Duodenal mucosa (tissue), 2 donors: ENCODE measurements at regions not wholly inside any gene's neighbourhood (a gene's known extent, or its start where the extent isn't known, plus 50 kb on each side); places are given as distances from the start of the nearest gene placed in this dataset.

Source experiments
- H3K27ac ChIP-seq: one replicate; pipeline ENCODE4 v1.7.0; 2013; ENCODE audit warnings: low read depth, low read length
- H3K27me3 ChIP-seq, 2 donors: one replicate each; pipeline ENCODE4 v1.7.0; 2013; ENCODE audit warnings: low read length in 2 of 2, control low read depth in 1 of 2; ENCODE audit not compliant: insufficient read depth in 2 of 2, control insufficient read depth in 1 of 2
- H3K36me3 ChIP-seq, 2 donors: one replicate each; pipeline ENCODE4 v1.7.0; 2013; ENCODE audit warnings: low read length in 2 of 2, control low read depth in 1 of 2; ENCODE audit not compliant: insufficient read depth in 2 of 2, control insufficient read depth in 1 of 2
- H3K4me1 ChIP-seq, 2 donors: one replicate each; pipeline ENCODE4 v1.7.0; 2013; ENCODE audit warnings: low read length in 2 of 2, control low read depth in 1 of 2; ENCODE audit not compliant: insufficient read depth in 2 of 2, control insufficient read depth in 1 of 2
- H3K4me3 ChIP-seq, 2 donors: one replicate each; pipeline ENCODE4 v1.7.0; 2013; ENCODE audit warnings: low read length in 2 of 2, low read depth in 1 of 2
- H3K9ac ChIP-seq, 2 donors: one replicate each; pipeline ENCODE4 v1.7.0; 2013; ENCODE audit warnings: low read length in 2 of 2, low read depth in 1 of 2
- H3K9me3 ChIP-seq, 2 donors: one replicate each; pipeline ENCODE4 v1.7.0; 2013; ENCODE audit warnings: low read length in 2 of 2, control low read depth in 1 of 2; ENCODE audit not compliant: control insufficient read depth in 1 of 2

GRCh38 chr15:70502529-70502928 lies 260.8 kb downstream of the UACA start:
- Histone ChIP-seq H3K9me3 (no peaks in the 10 kb centered on the region), H3K36me3 (no peaks in the 10 kb centered on the region), H3K9ac (no peak overlapping the region), H3K4me3 (no peak overlapping the region), H3K27ac (no peak overlapping the region), H3K4me1 (peaks cover 27 to 28% of the 10 kb centered on the region in 2 donors), H3K27me3 (no peaks in the 10 kb centered on the region)

DNA sequence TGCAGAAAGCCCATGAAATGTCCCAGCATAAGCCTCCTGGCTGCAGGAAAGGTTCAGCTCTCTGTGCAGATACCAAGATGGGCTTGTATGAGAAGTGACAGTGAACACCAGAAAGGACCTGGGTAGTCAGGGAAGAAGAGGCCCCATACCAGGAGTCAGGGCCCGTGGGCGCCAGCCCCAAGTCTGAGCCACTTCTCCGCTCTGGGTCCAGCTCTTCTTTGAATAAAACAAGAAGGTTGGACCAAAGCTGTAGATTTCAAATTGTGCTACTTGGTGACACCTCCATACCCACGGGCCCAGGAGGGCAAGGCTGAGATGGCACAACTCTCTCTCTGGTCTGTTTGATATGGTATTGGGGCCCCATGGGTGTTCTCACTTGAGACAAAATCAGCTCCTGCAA lies 261.5 kb downstream of the UACA start:
- Histone ChIP-seq H3K27ac (no peak overlapping the region), H3K4me3 (no peak overlapping the region), H3K9ac (no peak overlapping the region), H3K4me1 (peaks cover 27 to 28% of the 10 kb centered on the region in 2 donors), H3K36me3 (no peaks in the 10 kb centered on the region), H3K27me3 (no peaks in the 10 kb centered on the region), H3K9me3 (no peaks in the 10 kb centered on the region)

- no peaks in the 10 kb centered on the region for H3K36me3 ChIP-seq
- no peak overlapping the region for H3K27ac ChIP-seq
- H3K4me3 ChIP-seq = no peak overlapping the region
- H3K9me3 ChIP-seq = no peaks in the 10 kb centered on the region
- no peak overlapping the region for H3K9ac ChIP-seq
- peaks cover 0 to 3% of the 10 kb centered on the region in 2 donors for H3K27me3 ChIP-seq
- H3K4me1 ChIP-seq = peaks cover 27 to 28% of the 10 kb centered on the region in 2 donors
These were observed 262.1 kb downstream of the UACA start for GRCh38 chr15:70501121-70501727.

DNA sequence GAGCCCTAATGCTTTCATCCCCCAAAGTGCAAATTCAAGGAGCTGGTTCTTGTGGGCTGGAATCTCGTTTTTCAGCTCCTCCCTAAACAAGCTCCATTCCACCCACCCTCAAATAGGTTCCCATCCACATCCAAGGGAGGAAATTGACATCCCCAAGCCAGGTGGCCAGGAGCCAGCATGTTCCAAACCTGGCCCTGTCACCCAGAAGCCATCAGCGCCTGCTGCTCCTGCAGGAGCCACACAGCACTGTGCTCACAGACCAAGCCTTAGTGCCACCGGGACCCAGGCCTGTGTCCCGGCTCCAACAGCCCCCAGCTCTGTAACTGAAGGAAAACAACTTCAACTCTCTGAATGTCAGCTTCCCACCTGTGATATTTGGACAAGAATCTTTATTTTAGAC lies 263.6 kb downstream of the UACA start:
- H3K36me3 ChIP-seq = no peaks in the 10 kb centered on the region
- no peaks in the 10 kb centered on the region for H3K9me3 ChIP-seq
- no peak overlapping the region for H3K4me3 ChIP-seq
- no peak overlapping the region for H3K9ac ChIP-seq
- peaks cover 0 to 6% of the 10 kb centered on the region in 2 donors for H3K27me3 ChIP-seq
- no peak overlapping the region for H3K27ac ChIP-seq
- peaks cover 19 to 20% of the 10 kb centered on the region in 2 donors for H3K4me1 ChIP-seq

- Histone ChIP-seq H3K4me3 (no peak overlapping the region), H3K4me1 (peaks cover 20 to 21% of the 10 kb centered on the region in 2 donors), H3K27ac (no peak overlapping the region), H3K36me3 (no peaks in the 10 kb centered on the region), H3K9me3 (no peaks in the 10 kb centered on the region), H3K9ac (no peak overlapping the region), H3K27me3 (peaks cover 0 to 6% of the 10 kb centered on the region in 2 donors)
These were observed 265.2 kb downstream of the UACA start for GRCh38 chr15:70498096-70498626.

GRCh38 chr15:70497661-70498060 lies 265.7 kb downstream of the UACA start:
- no peaks in the 10 kb centered on the region for H3K36me3 ChIP-seq
- no peaks in the 10 kb centered on the region for H3K9me3 ChIP-seq
- peaks cover 21 to 24% of the 10 kb centered on the region in 2 donors for H3K4me1 ChIP-seq
- no peak overlapping the region for H3K9ac ChIP-seq
- H3K4me3 ChIP-seq = no peak overlapping the region
- peaks cover 0 to 6% of the 10 kb centered on the region in 2 donors for H3K27me3 ChIP-seq
- no peak overlapping the region for H3K27ac ChIP-seq

DNA sequence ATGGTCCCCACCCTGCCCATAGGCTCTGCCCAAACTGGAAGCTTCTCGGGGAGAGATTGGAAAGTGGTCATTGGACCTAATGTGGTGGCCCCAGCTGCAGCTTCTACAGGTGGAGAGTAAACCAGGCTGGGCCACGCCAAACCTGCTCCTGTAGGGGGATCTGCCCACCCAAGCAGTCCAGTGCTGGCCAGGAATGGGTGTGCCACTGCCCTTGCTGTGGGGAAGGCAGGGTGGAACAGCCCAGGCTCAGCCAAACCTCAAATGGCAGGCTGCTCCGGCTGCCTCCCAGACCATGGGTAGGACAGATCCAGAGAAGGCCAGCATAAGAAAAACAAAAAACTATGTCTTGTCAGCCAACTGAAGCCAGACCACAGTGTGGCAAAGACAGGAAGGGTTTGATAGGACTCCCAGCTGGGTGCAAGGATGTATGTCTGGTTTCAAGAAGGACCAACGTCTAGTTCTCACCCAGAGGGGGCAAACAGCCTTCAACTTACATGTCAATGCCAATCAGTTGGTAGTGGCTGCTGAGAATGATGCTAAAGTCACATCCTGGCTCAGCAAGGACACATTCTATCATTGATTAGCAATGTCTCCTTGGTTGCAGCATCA lies 267.3 kb downstream of the UACA start:
- H3K9ac ChIP-seq = no peak overlapping the region

GRCh38 chr15:70494852-70495571 lies 268.3 kb downstream of the UACA start:
- peaks cover 0 to 6% of the 10 kb centered on the region in 2 donors for H3K27me3 ChIP-seq
- no peaks in the 10 kb centered on the region for H3K9me3 ChIP-seq
- H3K4me3 ChIP-seq = no peak overlapping the region
- no peaks in the 10 kb centered on the region for H3K36me3 ChIP-seq
- H3K4me1 ChIP-seq = peaks cover 37 to 40% of the 10 kb centered on the region in 2 donors
- H3K27ac ChIP-seq = no peak overlapping the region
- H3K9ac ChIP-seq = no peak overlapping the region

More for the DNA sequence above, 267.3 kb downstream of the UACA start:
- Histone ChIP-seq H3K4me3 (no peak overlapping the region), H3K9me3 (no peaks in the 10 kb centered on the region), H3K4me1 (peaks cover 35 to 37% of the 10 kb centered on the region in 2 donors), H3K36me3 (no peaks in the 10 kb centered on the region), H3K27me3 (peaks cover 0 to 6% of the 10 kb centered on the region in 2 donors), H3K27ac (no peak overlapping the region)

DNA sequence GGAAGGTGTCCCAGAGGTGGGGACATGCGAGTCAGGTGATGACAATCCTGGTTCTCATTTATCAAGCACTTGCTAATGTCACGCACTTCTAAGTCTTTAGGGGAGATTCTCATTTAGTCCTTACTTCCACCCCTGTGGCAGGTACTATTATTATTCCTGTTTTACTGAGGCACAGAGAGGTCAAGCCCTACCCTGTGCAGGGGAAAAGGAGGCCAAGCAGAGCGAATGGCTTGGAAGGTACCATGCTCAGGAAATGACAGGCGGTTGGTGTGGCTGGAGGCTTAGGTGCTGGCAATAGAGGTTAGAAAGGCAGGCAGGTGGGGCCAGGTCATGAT lies 268.9 kb downstream of the UACA start:
- Histone ChIP-seq H3K36me3 (no peaks in the 10 kb centered on the region), H3K27ac (no peak overlapping the region), H3K9ac (no peak overlapping the region), H3K9me3 (no peaks in the 10 kb centered on the region), H3K4me1 (peaks cover 37 to 40% of the 10 kb centered on the region in 2 donors), H3K4me3 (no peak overlapping the region), H3K27me3 (peaks cover 0 to 6% of the 10 kb centered on the region in 2 donors)
